GM18909 (cell line): ENCODE measurements at regions not wholly inside any gene's neighbourhood (a gene's known extent, or its start where the extent isn't known, plus 50 kb on each side); places are given as distances from the start of the nearest gene placed in this dataset.

Experiments
- ATAC-seq: cut with Tn5 transposase; IDR thresholded peaks from one replicate; pipeline ENCODE4 v1.9.1; 2021; ENCODE audit warnings: mild to moderate bottlenecking; ENCODE audit not compliant: unreplicated experiment, poor library complexity

DNA sequence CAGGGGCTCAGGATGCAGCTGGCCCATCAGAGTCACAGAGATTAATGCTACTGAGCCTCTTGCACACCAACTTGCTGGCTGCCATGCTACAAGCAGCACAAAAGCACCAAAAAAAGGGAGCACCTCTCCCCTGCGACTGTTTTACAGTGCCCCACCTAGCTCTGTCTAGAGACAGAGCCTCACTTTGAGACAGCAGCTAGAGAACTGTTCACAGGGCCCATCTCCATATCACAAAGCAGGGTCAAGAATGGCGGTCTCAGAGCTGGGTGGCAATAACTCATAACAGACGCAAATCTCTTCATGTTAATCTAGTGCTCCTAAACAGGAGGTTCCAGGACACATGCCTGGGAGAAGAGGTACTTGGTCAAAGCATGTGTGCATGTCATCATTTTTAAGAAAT is 953.0 kb downstream of the DCDC2C start:
- no peak for ATAC-seq

DNA sequence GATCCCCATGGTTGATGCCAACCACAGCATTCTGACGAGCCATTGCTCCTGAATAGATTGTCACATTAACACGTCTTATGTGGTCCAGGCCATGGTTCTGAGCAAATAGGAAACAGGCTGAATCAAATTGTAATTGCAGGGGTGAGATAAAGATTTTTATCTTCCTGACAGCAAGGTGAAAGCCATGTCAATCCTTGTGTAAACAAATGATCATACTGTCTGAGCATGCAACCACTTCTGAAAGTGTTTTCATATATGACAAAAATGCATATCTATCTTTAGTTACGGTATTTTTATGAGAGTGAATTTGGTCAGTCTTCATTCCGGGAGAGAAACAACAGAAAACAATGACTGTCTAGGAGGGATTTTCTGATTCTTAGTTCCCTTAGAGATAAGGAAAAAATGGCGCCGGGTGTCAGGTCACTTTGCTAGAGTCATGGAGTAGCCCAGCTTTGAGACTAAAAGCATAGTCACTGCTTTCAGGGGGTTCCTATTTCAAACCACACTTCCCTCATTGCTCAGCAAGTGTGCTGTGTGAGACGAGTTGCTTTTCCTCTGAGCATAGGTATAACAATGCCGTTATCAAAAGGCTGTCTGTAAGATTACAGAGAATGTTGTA is 958.9 kb downstream of the DCDC2C start:
- no peak for ATAC-seq

DNA sequence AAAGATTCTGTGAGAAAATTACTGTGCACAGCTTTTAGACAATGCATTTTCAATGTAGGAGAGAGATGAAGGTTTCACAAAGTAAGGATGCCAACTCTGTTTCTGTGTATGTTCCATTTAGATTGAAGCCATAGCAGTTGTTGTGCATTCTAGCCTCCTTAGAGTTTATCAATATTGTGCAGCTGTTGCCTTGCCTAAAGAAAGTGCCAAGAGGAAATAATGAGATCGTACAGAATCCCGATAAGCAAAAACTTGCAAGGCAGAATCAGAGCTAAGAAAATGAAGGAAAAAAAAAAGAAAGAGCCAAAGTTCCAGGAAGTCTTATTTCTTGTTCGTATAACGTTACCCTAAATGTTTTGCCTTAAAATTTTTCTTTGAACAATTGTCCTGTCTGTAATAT is 965.0 kb downstream of the DCDC2C start:
- no peak for ATAC-seq

DNA sequence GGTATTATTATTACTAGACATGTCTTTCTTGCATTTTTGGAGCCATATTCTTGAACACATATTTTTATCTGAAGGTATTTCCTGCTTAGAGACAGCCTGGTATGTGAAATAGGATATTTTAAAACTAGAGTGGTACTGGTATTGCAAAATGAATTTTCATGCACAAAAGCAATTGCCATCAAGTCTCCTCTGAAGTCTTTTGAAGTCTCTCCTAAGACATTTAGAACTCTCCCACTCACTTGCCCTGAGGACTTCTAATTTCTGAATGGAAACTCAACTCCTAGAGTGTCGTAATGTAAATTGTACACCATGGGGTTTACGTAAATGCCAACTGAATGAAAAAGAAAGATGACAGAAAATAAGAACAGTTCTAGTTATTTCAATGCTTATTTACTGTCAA is 967.0 kb downstream of the DCDC2C start:
- no peak for ATAC-seq

DNA sequence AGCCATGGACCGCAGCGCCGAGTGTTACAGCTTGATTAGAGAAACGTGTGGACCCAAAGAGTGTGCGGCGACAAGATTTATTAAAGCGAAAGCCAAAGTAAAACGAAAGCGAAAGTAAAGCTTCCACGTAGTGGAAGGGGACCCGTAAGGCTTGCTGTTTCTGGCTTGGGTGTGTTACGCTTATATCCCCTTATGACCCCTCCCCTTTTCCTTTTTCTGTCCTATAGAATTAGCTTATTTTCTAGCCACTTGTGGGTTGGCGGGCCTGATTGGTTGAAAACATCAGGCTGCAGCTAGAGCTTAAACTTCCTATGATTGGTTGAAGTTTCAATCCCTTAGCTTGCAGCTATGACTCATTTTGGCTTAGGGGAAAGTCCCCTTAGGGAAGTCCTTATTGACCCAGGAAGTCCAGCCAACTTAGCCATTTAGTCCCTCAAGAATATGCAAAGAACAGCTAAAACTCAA is 969.7 kb downstream of the DCDC2C start:
- no peak for ATAC-seq

DNA sequence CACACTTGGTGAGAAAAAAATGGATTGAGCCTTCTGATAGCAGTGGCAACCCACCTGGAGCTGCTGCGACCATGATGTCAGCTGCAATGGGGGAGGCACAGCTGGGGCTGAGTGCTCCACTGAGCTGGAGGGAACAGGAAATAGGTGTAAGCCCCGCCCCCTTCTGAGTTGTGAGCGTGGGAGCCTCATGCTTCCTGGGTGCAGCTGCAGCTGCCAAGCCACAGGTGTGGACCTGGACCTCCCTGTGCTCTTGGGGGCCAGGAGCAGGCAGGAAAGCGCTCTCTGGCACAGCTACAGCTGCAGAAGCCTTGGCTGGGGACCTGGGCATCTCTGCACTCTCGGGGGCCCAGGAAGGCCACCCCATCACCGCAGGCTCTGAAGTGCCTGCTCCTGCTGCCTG is 970.6 kb downstream of the DCDC2C start:
- ATAC-seq, result no peak

DNA sequence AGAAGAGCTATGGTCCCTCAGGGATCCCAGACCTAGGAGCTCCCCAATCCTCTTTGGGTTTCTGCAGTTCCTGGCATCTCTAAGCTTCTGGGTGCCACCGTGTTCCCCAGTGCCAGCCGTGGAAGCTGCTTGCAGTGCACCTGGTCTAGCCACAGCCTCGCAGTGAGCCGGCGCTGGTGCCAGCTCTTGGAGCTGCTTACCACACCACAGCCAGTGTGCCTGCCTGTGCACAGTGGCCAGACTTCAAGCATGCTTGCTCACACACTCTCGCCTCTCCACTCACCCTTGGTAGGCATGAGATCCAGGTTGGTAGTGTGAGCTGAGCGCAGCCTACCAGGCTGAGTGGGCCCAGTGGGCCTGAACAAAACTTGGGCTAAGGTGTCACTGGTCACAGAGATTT is 971.9 kb downstream of the DCDC2C start:
- no peak for ATAC-seq

DNA sequence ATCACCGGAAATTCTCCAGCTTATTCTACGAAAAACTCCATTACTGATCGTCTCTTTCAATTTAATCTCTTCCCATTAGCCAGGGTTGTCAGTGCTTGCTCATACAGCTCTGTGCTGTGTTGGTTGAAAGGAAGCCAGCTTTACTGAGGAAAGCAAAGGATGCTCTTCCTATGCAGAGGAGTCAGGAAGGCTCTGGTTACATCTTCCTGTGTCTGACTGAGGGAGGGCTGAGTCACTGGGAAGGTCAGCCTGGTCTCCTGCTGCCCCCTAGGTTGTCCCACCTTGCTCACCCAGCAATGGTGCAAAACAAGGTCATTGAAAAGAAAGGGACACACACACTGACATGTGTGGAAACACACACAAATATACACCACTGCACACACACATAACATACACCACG is 975.6 kb downstream of the DCDC2C start:
- ATAC-seq, result no peak

DNA sequence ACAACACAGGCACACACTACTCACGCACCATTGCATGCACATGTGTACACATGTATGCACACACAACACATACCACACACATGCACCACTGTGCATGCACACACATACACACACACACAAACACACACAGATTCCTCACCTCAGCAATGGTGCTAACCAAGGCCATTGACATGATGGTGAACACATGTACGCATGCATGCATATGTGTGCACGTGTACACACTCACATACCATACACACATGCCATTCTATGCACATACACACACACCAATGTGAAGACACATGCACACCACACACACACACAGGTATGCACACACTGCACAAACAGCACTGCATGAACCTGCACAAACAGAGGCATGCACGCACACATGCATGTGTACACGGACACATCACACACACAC is 976.0 kb downstream of the DCDC2C start:
- ATAC-seq, result no peak

DNA sequence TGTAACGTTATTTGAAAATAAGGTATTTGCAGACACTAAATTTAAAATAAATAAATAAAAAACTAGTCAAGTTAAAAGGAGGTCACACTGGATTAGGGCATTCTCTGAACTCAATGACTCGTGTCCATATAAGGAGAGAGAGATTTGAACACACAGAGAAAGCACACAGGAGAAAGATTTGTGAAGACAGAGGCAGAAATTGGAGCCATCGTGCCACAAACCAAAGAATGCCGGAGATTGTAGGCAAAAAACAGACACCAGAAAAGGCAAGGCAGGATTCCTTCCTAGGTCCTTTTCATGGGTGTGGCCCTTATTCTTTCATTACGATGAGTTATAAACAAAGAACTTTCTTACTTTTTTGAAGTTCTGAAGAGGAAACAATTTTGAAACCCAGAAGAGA is 981.5 kb downstream of the DCDC2C start:
- ATAC-seq, result no peak

DNA sequence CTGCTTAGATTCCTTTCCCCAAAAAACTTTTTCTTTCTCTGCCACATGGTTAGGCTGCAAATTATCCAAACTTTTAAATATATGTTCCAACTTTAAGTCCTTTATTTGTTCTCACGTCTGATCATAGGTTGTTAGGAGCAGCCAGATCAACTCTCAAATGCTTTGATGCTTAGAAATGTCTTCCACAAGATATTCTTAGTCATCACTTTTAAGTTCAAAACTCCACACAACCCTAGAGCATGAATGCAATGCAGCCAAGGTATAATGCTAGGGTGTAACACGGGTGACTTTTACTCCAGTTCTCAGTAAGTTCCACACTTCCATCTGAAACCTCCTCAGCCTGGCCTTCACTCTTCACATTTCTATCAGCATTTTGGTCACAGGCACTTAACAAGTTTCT is 987.5 kb downstream of the DCDC2C start:
- ATAC-seq, result no peak

DNA sequence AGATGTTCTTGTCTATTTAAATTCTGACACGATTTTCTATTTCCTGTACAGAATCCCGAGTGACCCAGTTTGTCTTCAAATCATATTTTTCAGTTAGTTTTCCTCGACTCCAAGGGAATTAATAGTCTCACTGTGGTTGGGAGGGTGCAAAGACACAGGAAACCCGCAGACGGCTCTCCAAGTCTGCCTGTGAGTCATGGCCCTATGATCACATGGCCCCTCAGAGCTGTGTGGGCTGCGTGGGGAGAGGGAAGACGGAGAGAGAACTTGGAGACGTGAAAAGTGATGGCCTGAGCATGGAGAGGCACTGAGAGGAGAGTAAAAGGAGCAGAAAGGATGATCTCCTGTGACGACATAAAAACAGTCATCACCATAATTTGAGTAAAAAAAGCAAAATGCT is 989.9 kb downstream of the DCDC2C start:
- ATAC-seq, result no peak

DNA sequence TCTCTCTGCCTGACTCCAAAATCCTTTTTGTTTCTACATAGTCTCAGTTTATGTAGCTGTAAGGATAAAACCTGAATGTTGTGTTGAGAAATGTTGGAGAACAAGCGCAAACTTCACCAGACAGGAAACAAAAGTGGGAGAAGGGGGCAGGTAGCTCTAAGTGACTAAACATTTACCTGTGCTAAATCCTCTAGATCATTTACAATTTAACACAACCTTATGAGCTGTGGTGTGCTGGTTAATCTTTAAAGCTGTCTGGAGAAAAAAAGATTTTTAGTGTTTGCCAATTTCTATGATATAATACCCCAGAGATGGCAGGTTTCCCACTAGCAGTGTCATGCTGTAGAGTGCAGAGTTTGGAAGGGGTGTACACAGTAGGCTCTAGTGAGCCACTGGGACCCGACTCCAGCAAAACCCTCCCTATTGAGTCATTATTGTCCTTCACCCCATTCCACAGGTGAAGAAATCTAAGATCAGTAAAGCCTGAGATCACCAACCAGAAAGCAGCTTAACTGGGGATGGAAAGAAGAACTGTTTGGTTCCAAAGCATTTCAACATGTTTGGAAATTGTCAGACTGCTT is 992.0 kb downstream of the DCDC2C start:
- no peak for ATAC-seq

DNA sequence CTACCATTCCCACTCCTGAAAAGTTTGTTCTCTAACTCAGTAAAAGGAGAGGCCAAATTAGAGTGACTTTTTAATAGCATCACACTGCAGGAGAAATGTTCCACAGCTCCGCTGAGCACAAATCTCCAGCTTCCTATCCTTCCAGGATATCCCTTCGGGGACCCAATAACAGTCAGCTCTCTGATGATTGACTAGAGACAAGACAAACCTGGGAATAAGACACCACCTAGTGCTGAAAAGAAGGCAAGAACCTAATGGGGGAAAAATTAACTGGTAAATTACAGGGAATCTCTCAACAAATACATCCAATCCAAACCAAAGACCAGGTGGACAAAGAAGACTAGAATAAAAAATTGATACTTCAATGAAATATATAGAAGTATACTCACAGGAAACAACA is 977.1 kb upstream of the SOX11 start:
- ATAC-seq, result no peak

DNA sequence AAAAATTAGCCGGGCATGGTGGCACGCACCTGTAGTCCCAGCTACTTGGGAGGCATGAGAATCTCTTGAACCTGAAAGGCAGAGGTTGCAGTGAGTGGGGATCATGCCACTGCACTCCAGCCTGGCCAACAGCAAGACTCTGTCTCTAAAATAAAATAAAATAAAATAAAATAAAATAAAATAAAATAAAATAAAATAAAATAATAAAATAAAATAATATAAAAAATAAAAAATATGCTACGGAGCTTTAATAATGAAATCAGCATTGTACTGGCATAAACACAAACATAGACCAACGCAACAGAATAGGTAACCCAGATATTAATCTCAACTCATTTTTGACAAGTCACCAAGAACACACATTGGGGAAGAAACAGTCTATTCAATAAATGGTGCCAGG is 973.4 kb upstream of the SOX11 start:
- no peak for ATAC-seq

DNA sequence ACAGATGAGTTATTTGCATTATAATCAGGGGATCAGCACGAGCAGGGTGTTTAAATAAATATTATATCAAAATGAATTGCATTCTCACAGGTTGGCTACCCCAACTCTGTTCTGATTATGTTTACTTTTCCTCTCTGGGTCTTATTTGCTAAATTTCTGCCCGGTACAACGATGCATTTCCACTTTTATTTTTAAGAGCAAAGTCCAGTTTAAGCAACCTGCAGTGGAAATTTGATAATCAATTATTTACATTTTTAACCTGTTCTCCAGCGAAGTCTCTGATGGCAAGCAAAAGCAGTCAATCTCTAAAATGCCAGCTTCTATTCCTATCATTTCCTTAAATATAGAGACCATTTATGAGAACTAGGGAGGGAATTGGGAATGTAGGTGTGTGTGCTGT is 966.6 kb upstream of the SOX11 start:
- no peak for ATAC-seq

DNA sequence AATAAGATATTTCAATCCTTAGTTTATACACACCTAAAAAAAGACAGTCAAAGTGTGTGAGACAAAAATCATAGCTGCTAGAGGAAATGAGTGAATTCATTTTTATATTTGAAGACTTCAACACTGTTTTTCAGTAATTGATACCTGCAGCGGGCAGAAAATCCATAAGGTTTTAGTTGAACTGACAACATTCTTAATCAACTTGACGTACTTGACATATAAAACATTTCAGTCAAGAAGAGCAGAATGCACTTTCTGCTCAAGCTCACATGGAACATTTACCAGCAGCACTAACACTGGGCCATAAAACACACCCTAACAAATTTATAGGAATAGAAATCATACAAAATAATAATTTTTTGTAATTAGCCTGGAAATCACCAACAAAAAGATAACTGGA is 959.6 kb upstream of the SOX11 start:
- no peak for ATAC-seq

DNA sequence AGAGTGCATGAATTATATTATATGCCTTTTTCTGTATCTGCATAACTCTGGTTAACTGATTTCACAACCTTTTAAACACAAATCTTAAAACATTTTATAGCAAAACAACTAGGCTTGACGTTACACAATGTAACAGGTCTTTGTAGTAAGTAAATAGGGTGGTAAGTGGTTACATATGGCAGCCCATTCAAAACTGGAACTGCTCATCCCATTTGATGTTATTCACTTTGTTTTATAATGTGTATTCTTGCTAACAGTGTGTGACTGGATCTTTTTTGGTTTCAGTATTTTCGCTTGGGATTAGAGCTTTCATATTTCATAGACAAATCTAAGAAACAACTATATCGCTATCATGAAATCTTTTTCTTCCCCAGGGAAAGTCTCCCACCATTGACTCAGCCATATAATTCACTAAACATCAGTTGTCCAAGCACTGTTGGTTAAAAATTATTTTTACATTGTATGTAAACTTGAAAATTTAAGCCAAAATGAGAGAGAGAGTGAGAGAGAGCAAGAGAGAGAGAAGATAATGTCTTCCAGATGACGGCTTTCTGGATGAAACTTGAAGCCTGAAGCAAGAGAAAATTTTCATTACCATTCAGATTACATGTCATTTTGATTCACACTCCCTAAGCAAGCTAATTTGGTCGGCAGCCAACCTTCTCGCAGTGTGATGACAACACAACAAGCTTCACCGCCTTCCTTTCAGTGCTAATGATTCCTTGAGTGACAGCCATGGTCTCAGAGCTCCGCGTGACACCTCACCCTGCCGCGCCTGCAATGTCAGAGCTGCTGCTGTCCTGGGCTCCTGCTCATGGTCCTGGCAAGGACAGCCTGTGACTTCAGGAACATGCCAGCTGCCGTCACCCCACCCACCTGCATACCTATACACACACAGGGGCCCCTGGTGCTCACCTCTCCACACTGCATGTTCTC is 946.9 kb upstream of the SOX11 start:
- ATAC-seq, result no peak

DNA sequence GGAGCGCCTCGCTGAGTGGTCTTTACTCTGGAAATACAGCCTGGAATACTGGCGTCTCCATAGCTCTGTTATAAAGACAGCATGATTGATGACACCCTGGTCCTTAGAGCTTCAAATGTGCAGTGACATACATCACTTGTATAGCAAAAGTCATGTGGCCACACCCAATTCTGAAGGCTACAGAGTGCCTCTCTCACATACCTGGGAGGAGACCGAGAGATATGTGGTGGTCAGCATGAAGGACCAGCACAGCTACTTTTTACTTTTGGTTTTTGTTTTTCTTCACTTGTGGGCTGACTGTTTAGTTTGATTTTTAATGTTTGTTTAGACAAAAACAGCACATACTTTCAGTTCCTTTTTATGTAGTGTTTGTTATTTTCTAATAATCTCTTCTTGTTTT is 938.5 kb upstream of the SOX11 start:
- no peak for ATAC-seq

DNA sequence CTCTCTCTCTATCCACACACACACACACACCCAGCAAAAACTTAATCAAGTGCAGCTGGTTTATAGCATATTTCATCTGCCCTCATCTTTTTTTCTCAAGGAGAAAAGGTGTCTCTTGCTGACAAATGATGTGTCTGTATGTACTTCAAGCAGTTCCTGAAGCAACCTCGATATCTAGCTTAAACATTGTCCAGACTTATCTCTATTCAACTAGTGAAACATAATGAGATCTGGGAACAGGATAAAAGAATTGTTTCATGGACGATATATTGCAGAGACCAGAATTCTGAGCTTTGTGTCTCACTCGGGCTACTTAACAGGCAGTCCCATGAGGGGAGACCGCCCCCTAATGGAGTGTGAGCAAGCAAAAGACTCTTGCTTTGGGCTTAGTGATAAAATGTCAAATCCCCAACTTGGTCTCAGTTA is 929.2 kb upstream of the SOX11 start:
- no peak for ATAC-seq

DNA sequence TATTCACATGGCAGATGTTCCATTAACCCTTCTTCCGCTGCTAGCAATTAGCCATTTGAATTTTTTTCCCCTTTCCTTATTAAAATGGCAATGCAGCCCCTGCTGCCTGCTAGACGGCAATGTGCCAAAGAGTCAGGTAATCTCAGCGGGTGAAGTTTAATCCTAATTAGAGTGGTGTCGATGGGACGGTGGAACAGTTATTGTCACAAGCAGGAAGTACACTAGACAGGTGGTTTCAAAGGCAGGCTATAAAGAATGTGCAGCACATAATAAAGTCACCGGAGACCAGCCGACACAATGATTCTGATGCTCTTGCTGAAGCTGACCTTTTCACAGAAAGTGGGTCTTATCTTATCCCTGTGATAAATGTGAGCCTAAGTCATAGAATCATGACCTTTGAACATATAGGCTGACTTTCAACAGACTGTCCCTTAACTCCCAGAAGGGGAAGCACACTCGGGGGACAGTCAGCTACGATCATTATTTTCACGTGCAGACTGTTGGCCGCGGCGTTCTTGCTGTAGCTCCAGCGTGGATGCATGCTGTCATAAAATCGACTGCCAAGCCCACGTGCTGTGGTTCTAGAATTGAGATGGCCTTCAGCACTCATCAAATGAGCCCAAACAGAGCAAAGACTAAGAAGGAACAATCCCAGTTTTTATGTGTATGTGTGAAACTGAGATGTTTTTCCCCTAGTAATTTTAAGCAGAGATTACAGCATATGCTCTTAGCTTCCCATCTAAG is 926.2 kb upstream of the SOX11 start:
- ATAC-seq, result no peak
